Stimulated activated CD8-positive, alpha-beta memory T cell treated with anti-CD3 and anti-CD28 coated beads, Interleukin-15, amount 100 ng/mL, for 24 hours (primary cell): ENCODE measurements at regions not wholly inside any gene's neighbourhood (a gene's known extent, or its start where the extent isn't known, plus 50 kb on each side); places are given as distances from the start of the nearest gene placed in this dataset.

Experiments
- DNase-seq: peaks from one replicate; pipeline ENCODE4 v3.0.0-alpha.2; 2020; ENCODE audit warnings: low read depth

DNA sequence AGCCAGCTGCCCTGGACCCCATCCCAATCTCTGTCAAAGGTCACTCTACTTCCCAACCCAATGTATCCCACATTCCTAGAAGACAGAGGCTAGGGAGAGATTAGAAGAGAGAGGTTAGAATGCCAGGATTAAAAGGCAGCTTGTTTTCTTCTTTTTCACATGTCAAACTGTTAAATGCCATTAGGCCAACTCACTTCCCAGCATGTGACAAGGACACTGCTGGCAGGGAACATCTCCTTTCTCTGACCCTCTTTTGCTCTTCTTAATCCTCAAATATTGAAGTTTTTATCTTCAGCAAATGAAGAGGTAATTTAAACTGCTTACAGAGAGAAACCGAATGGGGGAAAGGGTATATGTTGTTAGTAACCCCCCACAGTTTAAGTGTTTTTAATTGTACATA is 89.1 kb downstream of the BBS10 start:
- DNase-seq: no peak

- no peak for DNase-seq
These were observed 91.3 kb downstream of the BBS10 start for GRCh38 chr12:76256904-76257303.

GRCh38 chr12:76256321-76256720 is 91.9 kb downstream of the BBS10 start:
- DNase-seq: no peak

DNA sequence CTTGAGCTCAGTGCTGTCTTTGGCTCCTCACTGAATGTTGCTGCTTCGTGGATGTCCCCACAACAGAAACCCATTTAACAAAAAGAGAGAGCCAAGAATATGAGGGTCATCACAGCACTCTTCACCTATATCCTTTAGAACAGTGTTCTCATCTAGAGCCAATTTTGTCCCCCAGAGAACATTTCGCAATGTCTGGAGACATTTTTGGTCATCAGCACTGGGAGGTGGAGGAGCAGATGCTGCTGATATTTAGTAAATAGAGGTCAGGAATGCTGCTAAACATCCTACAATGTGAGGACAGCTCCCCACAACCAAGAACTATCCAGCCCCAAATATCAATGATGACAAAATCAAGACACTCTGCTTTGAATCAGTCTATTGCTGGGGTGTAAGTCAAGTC is 92.5 kb downstream of the BBS10 start:
- DNase-seq: no peak

- DNase-seq: no peak
These were observed 92.9 kb downstream of the BBS10 start for GRCh38 chr12:76255281-76255680.

DNA sequence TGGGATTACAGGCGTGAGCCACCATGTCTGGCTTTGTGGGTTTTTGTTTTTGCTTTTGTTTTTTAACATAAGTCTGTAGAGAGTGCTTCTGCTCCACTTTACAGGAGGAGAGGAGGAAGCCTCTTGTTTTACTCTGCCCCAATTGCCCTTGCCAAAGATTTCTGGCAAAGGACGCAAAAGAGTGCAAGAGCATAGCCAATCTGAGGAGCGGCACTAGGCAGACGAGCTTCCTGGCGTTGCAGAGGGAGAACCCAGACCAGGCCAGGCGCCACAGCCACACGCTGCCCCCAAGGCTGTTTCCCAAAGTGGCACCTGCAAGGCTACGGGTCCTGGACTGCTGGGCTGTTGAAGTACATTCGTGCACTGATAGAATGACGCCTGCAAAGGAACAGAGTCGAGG is 96.2 kb downstream of the BBS10 start:
- DNase-seq: no peak

- DNase-seq: no peak
These were observed 98.0 kb downstream of the BBS10 start for GRCh38 chr12:76250256-76250655.

DNA sequence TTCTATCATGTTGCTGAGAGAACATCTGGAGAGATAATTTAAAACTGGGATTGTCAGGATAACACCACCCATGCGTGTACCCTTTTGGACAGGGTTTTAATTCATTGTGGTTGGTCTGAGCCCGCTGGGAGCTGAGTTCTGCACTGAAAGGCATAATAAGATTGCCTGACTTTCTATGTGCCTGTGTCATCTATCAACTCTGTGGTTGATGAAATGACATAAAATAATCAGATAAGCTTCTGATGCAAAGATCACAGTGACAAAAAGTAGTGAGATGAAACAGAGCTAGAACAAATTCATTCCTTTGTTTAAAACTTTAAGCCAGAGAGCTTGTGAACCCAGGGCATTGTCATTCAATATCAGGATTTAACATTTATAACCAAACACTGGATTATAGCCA is 98.7 kb downstream of the BBS10 start:
- DNase-seq: no peak

DNA sequence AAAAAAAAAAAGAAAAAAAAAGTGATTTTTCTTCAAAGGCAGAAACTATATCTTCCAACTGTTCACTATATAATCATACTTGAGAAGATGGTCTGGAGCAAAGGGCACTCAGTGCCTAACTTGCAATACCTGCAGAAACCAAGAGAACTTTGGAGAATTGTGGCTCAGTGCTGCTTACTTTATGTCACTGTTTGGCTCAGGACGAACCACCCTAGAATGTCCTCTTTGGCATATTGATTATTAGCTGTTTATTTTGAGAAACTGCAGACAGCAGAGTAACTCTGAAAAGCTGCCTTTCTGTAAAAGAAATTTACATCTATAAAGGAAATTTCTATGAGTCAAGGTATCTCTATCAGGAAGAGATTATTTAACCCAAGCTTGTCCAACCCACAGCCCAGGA is 100.2 kb downstream of the BBS10 start:
- DNase-seq: no peak

DNA sequence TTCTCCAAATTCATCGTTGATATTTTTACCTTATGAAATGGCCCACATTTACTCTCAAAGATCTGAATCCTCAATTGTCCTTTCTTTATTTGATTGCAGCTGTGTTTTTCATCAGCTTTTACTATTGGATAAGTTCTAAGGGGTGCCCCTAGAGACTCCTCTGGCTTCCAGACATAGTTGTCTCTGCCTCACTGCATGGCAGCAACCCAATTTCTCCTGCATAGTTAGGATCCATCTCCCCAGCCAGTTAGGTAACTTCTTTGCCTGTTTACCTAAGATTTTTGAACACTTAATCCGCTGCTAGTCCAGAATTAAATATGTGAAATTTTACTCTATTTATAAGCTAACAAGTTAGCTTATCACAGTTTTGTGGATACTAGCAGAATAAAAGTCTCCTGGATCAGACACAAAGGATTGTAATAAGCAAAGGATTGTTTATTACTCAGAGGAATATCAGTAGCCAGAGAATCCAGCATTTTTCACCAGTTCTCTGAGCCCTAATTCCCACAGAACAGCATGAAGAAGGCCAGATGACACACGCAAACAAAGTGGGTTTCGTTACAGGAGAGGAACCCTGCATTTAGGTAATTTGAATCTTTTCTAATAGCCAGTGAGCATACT is 101.1 kb downstream of the BBS10 start:
- DNase-seq: no peak

DNA sequence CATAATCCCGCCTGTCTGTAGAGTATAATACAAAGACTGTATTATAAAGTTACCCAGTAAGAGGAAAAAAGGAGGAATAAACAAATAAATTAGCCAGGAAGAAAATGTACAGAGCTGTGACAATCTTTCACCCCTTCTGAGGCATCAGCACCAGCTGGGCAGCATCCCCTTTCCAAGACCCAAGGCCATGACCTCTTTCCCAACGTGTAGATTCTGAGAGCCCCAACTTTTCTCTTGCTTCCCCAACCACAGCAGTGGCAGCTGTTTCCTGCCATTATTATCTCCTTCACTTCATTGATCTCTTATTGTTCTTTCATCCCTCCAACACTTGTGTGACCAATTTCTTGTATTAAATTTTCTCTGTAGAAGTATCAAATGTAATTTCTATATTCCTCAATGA is 101.6 kb downstream of the BBS10 start:
- no peak for DNase-seq

- DNase-seq: no peak
These were observed 103.9 kb downstream of the BBS10 start for GRCh38 chr12:76244300-76244699.

GRCh38 chr12:76242813-76243550 is 105.2 kb downstream of the BBS10 start:
- no peak for DNase-seq

DNA sequence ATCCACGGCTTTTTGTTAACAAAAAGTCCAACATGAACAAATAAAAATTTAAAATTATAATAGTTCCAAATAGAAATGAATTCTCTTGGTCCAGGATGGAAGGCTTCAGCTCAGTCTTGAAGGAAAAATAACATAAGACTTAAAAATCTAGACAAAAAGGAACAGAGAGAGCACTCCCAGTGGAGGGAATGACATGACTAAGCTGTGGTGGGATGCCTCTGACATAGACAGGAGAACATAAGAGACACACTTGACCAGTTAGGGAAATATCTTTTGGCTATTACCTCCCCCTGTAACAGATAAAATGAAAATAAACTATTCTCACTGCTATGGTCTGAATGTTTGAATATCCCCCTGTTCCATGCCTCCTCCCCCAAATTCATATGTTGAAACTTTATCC is 106.8 kb downstream of the BBS10 start:
- DNase-seq: no peak

DNA sequence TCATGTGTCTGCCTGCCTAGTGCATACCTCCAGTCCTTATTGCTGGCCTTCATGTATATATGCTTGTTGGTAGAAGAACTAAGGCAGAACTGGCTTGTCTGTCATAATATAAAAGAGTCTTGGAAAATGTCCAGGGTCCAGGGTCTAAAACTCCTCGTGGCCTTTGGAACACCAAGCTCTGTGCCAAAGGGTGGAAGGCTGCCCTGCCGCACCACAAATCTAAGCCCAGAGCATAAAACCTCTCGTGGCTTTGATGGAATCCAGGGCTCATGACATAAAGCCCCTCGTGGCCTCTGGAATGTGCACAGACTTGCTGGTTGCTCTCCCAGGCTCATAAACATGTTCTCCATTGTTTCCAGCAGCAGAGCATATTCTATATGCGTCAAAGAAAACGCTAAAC is 107.9 kb downstream of the BBS10 start:
- DNase-seq: no peak

GRCh38 chr12:76238688-76239087 is 109.5 kb downstream of the BBS10 start:
- DNase-seq: no peak

- no peak for DNase-seq
These were observed 111.0 kb downstream of the BBS10 start for GRCh38 chr12:76237086-76237701.

DNA sequence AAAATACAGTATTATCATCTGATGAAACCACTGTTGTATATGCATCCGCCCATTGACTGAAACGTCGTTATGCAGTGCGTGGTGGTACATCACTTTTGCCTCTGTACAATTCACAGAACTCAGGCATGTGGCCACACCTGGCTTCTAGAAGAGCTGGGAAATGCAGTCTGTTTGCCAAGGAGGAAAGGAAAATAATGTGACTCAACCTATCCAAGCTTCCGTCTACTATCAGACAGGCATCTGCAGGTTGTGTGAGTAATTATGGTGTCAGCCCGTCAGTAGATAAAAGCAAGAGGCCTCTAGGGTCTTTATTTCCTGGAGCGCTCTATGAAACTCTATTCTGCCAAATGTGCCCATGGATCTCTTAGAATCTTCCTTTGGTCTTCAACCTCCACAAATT is 111.6 kb downstream of the BBS10 start:
- DNase-seq: no peak

GRCh38 chr12:76234741-76235140 is 113.5 kb downstream of the BBS10 start:
- DNase-seq: no peak

DNA sequence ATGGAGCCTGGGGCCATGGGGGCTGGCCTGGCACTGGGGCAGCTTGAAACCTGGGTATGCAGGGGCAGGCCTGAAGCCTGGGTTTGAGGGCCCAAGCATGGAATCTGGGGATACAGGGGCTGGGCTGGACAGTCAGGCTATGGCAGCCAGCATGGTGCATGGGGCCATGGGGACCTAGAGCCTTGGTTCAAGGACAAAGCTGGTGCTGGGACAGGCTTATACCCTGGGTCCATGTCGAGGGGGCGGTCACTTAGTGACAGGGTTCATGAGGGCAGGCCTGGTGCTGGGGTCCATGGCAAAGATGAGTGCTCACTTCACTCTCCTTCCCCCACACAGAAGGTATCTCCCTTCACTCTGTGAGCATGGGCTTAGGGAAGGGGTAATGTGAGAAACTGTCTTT is 116.2 kb downstream of the BBS10 start:
- no peak for DNase-seq

GRCh38 chr12:76226956-76227355 is 121.3 kb downstream of the BBS10 start:
- no peak for DNase-seq

DNA sequence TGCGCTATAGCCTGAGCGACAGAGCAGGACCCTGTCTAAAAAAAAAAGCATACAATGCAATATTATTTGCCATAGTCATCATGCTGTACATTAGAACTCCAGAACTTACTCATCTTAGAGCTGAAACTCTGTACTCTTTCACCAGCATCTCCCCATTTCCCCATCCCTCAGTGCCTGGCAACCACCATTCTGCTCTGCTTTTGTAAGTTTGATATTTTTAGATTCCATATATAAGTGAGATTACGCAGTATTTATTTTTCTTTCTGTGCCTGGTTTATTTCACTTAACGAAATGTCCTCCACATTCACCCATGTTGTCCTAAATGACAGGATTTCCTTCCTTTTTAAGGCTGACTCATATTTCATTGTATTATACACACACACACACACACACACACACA is 121.8 kb downstream of the BBS10 start:
- DNase-seq: no peak

DNA sequence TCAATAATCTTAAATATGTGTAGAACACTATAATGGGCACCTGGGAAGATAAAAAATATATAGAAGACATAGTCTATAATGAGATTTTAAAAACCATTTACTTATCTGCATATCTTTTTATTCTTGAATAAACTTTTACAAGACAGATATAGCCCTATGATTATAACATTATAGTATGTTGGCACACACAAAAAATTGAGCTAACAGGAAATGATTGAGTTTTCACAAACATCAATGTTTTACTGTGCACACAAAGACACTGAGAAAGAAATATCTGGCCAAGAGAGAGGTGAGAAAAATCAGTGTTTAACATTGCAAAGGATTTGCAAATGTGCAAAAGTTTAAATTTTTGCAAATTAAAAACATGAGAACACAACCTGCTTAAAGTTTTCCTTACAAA is 124.3 kb downstream of the BBS10 start:
- no peak for DNase-seq

GRCh38 chr12:76220980-76221379 is 127.2 kb downstream of the BBS10 start:
- DNase-seq: no peak
